ENCODE measurements at regions not wholly inside any gene's neighbourhood (a gene's known extent, or its start where the extent isn't known, plus 50 kb on each side); places are given as distances from the start of the nearest gene placed in this dataset.

DNA sequence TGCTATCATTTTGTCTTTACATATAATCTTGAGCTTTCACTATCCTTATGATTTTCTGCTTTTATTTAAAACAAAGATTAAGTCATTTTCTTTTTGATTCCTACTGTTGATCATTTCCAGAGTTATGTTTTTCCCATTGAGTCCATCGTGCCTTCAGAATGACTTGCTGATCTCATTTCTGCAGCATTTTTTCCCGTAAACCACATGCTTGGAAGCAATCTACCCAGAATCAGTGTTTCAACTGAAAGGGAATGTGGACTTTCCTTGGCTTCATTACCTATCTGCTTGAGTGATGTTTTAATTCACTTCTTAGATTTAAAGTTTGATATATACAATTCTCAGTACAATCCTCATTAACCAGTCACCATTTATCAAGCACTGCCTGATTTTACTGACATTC lies 192.4 kb upstream of the FSTL5 start:
- no peak for DNase-seq (ENCODE audit: low read depth in 2 of 2)
- H3K4me3 ChIP-seq (replicated peaks in 1 of 2; ENCODE audit: low read depth in 2 of 2, low read length in 2 of 2), result no peak overlapping the region
- TF ChIP-seq CTCF (IDR thresholded peaks at IDR 0.05; ENCODE audit: low read depth, low read length), result no peak

DNA sequence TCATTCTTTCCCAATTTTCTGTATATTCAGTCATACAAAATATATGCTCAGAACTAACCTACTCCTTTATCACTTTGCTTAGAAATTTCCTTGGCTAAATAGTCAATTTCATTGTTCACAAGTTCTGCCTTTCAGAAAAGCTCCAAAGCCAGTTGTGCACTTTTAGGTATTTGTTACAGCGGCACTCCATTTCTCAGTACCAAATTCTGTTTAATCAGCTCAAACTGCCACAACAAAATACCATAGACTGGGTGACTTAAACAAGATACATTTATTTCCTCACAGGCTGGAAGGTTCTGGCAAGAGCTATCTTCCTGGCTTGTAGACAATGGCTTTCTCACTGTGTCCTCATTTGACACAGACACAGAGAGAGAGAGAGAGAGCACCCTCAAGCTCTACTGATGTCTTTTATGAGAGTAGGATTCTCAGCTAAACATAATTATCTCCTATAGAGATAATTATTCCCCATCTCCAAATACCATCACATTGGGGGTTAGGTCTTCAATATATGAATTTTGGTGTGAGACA lies 188.8 kb upstream of the FSTL5 start:
- TF ChIP-seq CTCF (IDR thresholded peaks at IDR 0.05; ENCODE audit: low read depth, low read length), result no peak
- H3K4me3 ChIP-seq (replicated peaks in 1 of 2; ENCODE audit: low read depth in 2 of 2, low read length in 2 of 2), result no peak overlapping the region
- DNase-seq (ENCODE audit: low read depth in 2 of 2), result no peak

GRCh38 chr4:162350331-162350730 lies 186.5 kb upstream of the FSTL5 start:
- no peak for DNase-seq (ENCODE audit: low read depth in 2 of 2)
- no peak for TF ChIP-seq CTCF (IDR thresholded peaks at IDR 0.05; ENCODE audit: low read depth, low read length)
- no peak overlapping the region for H3K4me3 ChIP-seq (replicated peaks in 1 of 2; ENCODE audit: low read depth in 2 of 2, low read length in 2 of 2)

DNA sequence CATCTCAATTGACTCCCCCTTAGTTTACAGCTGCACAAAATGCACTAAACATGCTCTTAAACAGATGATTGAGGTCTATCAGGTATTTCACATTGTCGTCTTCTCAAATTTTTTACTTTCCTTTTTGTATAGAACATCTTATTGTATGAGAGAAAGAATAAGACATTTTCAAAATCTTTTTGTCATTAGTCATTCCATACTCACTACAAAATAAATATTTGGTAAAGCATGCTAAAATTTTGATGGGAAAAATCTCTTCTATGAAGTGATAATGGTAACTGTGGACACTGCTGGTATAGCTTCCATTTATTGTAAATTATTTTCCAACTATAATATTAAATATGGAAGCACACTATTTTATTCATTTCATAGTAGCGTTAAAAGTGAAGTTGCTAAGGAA lies 185.6 kb upstream of the FSTL5 start:
- no peak for TF ChIP-seq CTCF (IDR thresholded peaks at IDR 0.05; ENCODE audit: low read depth, low read length)
- H3K4me3 ChIP-seq (replicated peaks in 1 of 2; ENCODE audit: low read depth in 2 of 2, low read length in 2 of 2), result no peak overlapping the region
- DNase-seq (ENCODE audit: low read depth in 2 of 2), result no peak

GRCh38 chr4:162347842-162348213 lies 184.0 kb upstream of the FSTL5 start:
- no peak overlapping the region for H3K4me3 ChIP-seq (replicated peaks in 1 of 2; ENCODE audit: low read depth in 2 of 2, low read length in 2 of 2)
- no peak for DNase-seq (ENCODE audit: low read depth in 2 of 2)
- TF ChIP-seq CTCF (IDR thresholded peaks at IDR 0.05; ENCODE audit: low read depth, low read length), result no peak

DNA sequence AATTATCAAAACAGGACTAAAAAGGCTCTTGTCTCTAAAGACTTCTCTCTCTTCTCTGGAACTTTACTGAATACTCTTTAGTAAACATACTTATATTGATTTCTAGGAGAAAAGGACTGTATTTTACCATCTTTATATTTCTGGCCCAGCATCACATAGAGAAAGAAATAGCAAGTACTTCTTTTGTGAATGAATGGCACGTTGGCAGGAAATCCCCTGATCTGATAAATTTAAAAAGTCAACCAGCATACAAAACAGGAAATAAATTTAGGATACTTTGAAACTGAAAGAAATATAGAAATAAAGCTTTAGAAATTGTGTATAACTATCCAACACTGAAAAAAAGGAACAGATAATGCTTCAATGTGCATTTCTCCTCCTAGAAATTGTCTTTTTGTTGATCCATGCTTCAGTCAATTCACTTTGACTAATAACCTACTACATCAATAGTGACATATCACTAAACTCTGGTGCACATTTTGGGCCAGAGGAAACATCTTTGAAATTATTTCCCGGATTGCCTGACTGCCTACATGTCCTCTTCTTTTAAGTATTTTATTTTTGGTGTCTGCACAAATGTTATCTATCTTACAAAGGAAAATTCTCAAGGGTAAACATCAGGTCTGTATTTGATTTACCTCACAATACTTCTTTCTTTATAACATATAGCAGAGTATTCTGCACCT lies 183.5 kb upstream of the FSTL5 start:
- no peak overlapping the region for H3K4me3 ChIP-seq (replicated peaks in 1 of 2; ENCODE audit: low read depth in 2 of 2, low read length in 2 of 2)
- no peak for TF ChIP-seq CTCF (IDR thresholded peaks at IDR 0.05; ENCODE audit: low read depth, low read length)
- DNase-seq (ENCODE audit: low read depth in 2 of 2), result no peak

GRCh38 chr4:162343967-162344366 lies 180.2 kb upstream of the FSTL5 start:
- TF ChIP-seq CTCF (IDR thresholded peaks at IDR 0.05; ENCODE audit: low read depth, low read length), result no peak
- DNase-seq (ENCODE audit: low read depth in 2 of 2), result no peak
- no peak overlapping the region for H3K4me3 ChIP-seq (replicated peaks in 1 of 2; ENCODE audit: low read depth in 2 of 2, low read length in 2 of 2)
